ENCODE measurements at regions not wholly inside any gene's neighbourhood (a gene's known extent, or its start where the extent isn't known, plus 50 kb on each side); places are given as distances from the start of the nearest gene placed in this dataset.
"Not testable (repeated sequence)": the region's sequence is repeated elsewhere in the genome, so short reads cannot be mapped to it uniquely, and the experiment has no call there.

DNA sequence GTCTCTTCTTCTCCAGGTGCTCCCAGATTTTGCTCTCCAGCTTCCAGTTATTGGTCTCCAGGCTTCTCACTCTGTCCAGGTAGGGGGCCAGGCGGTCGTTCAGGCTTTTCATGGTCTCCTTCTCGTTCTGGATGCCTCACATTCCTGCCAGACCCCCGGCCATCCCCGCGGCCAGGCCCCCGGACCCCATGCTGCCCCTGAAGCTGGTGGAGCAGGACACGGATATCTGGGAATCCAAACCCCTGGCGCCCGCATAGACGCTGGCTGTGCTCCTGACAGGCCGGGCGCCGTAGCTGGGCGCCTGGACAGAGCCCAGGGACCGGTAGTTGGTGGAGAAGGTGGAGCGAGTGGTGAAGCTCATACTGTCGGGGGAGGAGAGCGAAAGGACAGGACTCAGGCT is 534.4 kb upstream of the TLE4 start:
- no peak for DNase-seq

DNA sequence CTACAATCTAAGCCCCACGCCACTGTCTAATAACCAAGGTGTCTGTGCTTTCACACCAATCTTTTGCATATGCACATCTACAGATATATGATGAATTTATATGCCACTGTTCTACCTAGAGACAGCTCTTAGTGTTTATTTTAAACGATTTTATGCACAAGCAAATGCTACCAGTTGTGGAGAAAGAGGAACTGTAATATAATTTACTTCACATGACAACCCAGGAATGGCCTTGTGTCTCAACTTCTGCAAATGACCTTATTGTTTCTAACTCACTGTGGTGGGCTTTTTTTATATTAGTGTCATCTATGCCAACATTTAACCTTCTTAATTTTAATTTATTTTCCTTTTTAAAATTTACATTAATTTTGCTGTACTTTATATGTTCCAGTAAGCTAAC is 531.1 kb upstream of the TLE4 start:
- no peak for DNase-seq

DNA sequence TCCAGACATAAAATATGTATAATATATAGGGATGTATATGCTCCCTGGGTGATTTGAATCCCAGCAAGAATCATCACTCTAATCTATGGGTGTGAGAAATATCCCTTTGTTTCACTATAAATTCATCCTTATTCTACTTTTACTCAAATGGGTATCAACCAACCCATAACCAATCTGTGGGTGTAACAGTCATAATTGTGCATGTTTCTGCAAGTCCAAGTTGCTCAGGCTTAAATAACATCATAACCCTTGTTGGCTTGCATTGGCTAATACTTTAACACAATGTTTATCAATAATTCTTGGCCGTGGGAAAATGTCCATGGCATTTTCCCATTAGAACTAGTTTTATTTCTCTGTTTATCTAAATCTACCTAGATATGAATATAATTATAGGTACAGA is 530.5 kb upstream of the TLE4 start:
- DNase-seq, result no peak

DNA sequence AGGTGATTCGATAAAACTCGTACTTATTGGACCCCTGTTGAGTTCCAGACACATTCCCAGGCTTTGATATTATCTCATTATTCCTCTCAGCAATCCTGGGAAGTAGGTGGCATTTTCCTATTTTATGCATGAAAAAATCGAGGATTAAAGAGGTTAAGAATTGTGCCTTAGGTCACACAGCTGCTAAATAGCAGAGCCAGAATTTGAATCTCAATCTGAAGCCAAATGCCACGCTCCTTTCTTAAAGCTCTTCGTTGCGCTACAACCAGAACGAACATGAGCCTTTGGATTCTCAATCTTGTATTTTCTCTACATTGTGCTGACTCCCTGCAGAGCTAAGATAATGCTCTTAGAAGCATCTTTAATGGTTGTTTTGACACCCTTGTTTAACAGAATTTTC is 527.8 kb upstream of the TLE4 start:
- no peak for DNase-seq

DNA sequence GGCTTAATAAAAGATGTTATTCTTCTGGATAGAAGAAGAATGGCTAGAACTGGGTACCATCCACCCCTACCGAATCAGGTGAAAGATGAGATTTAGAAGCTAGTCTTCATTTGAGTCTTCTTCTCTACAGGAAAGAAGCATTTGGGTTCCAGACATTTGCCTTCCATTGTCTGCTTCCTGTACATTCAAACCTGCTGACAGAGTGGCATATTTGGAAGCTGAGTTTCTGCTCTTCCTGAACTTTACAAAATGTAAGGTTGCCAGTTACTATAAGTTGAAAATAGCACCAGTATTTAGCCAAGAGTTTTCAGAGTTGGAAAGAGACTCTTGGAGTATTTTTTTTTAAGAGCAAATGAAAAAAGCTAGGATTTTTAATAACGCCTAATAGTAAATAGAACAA is 525.4 kb upstream of the TLE4 start:
- no peak for DNase-seq

DNA sequence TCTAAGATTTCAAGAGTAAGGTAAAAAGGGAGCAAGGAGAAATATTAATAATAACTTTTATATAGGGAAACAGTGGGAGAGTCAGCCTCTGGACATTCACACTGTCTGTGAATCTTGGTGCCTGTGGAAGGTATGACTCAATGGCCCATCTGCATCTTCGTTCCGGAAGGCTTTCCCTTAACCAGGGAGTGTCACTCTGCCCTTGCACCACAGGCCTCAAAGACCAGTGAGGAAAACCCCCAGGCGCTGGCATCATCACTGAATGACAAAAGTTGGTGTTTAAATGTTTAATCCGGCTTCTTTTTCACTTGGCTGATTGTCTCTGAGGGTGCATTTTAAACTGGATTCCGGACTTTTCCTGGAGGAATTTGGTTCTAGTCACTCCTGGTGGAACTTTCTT is 522.4 kb upstream of the TLE4 start:
- DNase-seq, result no peak

DNA sequence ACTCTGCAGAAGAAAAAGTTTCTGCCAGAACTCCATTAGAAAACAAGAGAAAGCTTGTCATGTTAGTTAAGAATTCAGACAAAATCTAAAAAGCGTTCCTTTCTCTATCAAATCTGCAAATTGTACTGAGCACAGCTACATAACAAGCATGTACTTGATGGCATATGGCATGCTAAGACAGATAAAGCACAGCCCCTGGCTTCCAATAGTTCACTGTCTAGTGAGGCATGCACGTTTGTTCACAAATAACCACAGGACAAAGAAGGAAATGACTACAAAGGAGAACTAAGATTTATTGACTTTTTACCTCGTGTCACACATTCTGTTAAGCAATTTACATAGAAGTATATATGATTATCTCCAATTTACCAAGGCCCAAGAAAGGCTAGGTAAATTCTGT is 518.2 kb upstream of the TLE4 start:
- DNase-seq, result peak; percentile 13 to 65

DNA sequence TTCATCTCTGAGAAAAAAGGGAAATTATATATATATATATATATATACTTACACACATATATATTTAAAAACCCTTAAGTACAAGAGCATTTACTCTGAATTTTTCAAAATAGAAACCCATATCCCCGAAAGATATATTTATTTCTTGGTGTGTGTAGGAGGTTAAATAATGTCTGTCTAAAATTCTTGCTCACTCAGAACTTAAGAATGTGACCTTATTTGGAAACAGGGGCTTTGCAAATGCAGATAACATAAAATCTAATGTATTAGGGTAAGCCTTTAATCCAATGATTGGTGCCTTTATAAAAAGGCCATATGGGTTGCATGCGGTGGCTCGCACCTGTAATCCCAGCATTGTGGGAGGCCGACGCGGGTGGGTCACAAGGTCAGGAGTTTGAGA is 517.3 kb upstream of the TLE4 start:
- DNase-seq, result no peak

DNA sequence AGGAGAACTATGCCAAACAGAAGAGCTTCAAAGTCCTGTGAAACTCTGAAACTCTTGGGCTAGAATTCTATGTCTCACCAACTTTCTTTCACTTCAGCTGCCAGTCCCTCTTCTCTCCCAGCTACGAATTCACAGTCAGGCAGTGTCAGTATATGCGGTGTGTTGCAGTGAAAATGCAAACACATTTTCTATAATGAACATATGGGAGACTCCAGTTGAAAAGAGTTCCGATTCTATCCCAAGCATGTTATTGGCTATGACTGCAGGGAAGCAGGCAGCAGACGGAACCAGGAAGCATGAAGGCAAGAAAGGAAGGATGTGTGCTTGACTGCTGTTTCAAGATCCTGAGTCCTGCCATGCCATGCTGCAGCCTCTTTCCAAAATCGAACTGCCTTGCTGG is 515.7 kb upstream of the TLE4 start:
- DNase-seq, result no peak

DNA sequence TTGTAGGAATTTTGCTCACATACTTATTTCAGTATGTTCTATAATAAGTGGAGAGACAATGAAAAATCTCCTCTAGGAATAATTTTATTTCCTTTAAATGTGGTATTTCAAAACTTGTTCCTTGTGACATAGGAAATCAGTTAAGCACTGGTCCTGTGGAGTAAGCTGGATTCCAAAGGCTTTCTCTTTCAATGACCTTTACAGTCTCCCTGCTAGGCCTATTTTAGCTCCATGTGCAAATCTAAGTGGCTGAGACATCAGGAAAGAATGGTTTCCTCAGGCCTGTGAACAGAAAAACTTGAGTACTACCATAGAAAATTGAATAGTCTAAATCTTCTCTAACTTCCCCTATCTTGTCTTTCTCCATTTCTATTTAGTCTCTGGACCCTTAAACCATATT is 514.2 kb upstream of the TLE4 start:
- DNase-seq, result no peak

DNA sequence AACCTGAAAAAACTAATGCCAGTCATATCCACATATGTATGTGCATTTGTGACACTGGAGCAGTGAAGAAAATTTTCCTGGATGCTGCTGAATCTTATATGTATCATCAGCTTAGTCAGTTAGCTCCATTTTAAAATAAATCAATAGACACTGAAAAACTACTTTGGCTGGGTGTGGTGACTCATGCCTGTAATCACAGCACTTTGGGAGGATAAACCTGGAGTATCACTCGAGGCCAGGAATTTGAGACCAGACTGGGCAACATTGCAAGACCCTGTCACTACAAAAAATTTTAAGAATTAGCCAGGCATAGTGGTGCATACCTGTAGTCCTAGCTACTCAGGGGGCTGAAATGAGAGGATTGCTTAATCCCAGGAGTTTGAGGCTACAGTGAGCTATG is 511.0 kb upstream of the TLE4 start:
- DNase-seq, result no peak

DNA sequence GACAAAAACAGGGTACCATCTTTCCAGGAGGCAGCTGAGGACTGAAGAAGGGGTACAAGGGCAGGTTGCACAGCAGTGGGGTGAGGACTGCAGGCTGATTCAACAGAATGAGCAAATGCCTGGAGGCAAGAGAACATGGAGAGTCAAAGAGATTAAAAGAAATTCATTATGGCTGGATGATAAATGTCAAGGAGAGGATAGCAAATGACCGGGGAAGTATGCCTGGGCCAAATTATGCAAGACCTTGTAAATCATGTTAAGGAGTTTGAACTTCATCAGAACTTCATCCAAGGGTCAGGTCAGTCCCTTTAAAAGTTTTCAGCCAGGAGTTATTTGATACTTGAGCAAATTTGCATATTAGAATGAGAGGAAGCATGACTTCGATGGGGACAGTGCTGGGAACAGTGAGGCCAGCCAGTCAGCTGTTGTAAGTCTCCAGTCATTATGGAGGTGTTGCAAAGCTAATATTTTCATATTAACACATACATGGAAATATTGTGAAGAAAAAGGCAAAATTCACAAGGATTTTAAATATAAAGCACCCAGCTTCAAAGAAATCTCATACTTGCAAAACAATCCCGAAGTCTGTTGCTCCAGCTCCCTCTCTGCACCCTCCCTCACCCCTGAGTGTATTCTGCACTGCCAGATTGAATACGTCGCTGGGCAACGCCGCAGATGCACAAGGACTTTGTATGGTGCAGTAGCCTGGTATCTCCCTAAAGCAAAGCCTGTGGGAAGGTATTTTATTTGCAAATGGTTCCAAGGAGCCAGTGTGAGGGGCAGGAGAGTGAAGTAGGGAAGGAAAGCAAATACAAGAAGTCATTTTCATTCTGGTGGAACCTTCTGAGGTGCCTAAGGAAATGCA is 509.8 kb upstream of the TLE4 start:
- DNase-seq, result no peak

DNA sequence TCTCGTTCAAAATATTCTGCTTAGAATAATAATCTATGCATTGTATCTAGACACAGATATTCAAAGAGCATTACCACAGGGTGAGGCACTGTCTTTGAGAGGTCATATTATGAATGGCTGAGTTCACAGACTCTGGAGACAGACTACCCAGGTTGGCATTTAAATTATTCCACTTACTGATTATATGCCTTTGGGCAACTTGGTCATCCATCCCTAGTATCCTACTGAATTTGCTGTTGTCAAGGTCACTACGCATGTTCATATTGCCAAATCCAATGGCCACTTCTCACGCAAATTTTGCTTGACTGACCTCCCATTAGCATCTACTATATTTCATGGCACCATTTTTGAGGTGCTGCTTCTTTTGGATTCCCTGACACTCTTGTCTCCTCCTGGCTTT is 498.6 kb upstream of the TLE4 start:
- DNase-seq, result no peak

DNA sequence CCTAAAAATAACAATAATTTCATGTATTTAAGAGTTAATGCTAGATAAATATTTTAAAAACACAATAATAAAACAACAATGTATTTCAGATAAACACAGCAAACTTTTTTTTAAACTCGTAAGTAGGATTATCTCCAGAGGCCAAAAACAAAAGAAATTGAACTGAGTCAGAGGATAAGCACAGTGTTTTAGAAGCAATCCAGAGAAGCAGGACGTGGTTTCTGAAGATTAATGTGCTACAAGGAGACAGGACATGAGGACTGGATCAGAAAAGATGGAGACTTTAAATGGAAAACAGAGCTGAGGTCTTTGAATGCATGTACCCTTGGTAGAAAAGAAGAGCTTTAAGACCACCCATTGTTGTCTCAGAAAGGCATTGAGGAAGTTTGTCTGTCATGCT is 491.2 kb upstream of the TLE4 start:
- DNase-seq, result no peak

DNA sequence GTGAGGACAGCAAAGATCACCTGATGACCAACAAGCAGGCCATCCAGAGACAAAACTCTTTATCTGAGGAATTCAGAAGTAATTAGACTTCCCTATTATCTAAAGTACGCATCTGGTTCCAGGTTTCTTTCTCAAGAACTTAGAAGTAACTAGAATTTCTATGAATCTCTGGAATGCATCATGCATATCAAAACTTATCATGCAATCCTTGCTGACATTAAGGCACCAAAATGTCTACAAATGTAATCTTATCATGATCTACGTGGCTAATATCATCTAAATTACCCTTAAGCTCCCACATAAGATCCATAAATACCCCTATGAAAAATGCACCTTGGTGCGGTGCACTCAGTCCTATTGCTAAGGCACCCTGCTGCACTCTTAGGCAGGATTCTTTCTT is 488.1 kb upstream of the TLE4 start:
- no peak for DNase-seq

DNA sequence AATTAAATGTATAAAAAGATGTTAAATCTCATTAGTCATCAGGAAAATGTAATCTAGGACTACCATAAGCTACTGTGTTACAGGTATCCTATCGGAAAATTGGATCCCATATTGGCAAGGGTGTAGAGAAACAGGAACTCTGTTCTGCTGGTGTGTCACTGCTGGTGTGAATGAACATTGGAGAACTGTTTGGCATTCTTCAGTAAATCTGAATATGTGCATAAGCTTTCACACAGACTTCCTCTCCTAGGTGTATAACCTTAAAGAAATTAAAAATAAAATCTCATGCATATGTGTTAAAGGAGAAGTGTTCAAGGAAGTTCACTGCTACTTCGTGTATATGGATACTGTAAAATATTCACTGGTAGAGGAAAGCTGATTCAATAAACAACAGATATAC is 484.6 kb upstream of the TLE4 start:
- DNase-seq, result no peak

DNA sequence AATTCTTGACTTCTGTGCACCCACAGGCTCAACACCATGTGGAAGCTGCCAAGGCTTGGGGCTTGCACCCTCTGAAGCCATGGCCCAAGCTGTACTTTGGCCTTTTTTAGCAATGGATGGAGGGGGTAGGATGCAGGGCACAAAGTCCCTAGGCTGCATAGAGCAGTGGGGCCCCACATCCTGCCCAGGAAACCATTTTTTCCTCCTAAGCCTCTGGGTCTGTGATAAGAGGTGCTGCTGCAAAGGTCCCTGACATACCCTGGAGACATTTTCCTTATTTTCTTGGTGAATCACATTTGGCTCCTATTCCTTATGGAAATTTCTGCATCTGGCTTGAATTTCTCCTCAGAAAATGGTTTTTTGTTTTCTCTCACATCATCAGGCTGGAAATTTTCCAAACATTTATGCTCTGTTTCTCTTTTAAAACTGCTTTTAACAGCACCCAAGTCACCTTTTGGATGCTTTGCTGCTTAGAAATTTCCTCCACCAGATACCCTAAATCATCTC is 482.7 kb upstream of the TLE4 start:
- DNase-seq, result no peak

DNA sequence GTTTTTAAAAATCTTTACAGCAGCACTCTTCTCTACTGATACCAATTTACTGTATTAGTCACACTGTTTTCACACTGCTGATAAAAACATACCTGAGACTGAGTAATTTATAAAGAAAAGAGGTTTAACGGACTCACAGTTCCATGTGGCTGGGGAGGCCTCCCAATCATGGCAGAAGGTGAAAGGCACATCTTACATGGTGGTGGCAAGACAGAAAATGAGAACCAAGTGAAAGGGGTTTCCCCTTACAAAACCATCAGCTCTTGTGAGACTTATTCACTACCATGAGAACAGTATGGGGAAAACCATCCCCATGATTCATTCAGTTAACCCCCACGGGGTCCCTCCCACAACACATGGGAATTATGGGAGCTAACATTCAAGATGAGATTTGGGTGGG is 481.9 kb upstream of the TLE4 start:
- not testable (repeated sequence) for DNase-seq

DNA sequence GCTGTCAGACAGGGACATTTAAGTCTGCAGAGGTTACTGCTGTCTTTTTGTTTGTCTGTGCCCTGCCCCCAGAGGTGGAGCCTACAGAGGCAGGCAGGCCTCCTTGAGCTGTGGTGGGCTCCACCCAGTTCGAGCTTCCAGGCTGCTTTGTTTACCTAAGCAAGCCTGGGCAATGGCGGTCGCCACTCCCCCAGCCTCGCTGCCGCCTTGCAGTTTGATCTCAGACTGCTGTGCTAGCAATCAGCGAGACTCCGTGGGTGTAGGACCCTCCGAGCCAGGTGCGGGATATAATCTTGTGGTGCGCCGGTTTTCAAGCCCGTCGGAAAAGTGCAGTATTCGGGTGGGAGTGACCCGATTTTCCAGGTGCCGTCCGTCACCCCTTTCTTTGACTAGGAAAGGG is 468.5 kb upstream of the TLE4 start:
- DNase-seq, result not testable (repeated sequence)

DNA sequence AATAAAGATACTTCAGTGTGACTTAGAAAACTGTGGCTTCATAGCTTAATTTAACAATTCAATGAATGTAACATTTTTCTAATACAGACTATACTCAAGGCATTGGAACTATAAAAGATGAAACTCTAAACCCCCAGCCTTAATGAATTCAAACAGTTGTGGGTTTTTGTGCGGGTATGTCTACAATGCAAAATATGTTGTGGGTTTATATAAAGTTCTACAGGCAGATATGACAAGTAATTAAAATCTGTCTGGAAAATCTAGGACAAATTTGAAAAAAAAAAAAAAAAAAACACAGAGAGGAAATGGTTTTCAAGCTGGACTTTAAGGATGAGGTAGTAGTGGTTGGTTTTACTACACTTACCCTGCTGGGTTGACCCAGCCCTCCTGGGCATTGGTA is 467.5 kb upstream of the TLE4 start:
- no peak for DNase-seq

DNA sequence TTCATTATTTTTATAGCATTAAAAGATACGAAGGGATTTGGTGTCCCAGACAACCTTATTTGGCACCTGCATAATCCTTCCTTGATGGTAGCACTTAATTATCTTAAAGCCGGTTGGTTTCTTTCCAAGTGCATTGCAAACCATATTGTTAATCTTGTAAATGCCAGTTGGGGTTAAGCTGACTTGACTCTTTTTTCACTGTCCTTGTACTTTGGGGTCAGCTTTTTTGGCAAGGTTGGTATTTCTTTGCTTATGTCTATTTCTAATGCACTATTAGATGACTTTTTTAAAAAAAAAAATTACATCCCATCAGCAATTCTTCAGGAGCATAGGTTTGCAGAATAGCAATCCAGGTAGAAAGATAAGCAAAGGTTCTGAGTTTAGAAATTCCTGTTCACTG is 466.8 kb upstream of the TLE4 start:
- DNase-seq, result no peak

DNA sequence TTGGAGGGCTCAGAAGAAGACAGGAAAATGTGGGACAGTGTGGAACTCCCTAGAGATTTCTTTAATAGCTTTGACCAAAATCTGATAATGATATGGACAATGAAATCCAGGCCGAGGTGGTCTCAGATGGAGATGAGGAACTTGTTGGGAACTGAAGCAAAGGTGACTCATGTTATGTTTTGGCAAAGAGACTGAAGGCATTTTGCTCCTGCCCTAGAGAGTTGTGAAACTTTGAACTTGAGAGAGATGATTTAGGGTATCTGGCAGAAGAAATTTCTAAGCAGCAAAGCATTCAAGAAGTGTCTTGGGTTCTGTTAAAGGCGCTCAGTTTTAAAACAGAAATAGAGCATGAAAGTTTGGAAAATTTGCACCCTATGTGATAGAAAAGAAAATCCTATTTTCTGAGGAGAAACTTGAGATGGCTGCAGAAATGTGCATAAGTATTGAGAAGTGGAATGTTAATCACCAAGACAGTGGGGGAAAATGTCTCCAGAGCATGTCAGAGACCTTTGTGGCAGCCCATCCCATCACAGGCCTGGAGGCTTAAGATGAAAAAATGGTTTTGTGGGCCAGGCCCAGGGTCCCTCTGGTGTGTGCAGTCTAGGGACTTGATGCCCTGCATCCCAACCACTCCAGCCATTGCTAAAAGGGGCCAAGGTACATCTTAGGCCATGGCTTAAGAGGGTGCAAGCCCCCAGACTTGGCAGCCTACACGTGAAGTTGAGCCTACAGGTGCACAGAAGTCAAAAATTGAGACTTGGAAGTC is 463.7 kb upstream of the TLE4 start:
- DNase-seq, result no peak

DNA sequence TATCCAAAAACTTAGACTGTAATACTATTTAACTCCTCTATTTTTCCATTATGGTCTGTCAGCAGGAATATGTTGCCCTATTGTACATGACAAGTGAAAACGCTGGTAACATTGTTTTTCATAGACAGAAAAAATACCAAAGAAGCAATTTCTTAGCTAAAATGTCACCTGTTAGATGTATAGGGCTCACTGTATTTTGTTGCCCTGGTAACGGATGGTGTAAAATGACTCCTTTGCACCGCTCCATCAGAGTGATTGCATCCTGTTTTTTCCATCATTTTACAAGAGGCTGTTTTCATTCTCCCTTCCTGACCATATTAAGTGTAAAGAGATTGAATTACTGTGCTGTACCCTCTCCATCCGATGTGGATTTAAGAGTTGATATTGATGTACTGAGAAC is 460.1 kb upstream of the TLE4 start:
- DNase-seq, result peak; percentile 29 to 68

DNA sequence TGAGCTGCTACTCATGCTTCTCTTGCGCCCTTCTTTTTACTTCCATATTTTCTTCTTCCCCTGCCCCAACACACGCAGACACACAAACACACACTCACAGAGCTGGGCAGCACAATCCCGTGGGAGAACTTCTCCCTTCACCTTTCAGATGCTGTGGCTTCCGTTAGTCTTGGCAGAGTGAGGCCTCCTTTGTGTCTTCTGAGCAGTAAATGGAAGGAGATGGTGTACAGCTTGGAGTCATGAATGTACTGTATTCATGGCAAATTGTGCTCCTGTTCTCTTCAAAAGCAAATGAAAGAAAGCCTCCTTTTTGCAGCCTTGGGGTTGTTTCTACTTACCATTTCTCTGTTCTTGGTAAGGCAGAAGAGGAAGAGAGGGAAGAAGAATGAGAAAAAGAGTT is 456.6 kb upstream of the TLE4 start:
- DNase-seq, result no peak
